PC-9 (cell line): ENCODE measurements at regions not wholly inside any gene's neighbourhood (a gene's known extent, or its start where the extent isn't known, plus 50 kb on each side); places are given as distances from the start of the nearest gene placed in this dataset.

Experiments
- BruUV-seq: library from RNA; stranded (reverse); fragments of 400-500 nt; replicated peaks from 2 replicates; lab custom pipeline; 2021; lab: Mats Ljungman, UMichigan
- CTCF ChIA-PET: fragments of 300-600 bp; sonication (Branson Sonifier 250); formaldehyde crosslinking; loops from one replicate; lab custom pipeline; 2022; ENCODE audit warnings: antibody characterized with exemption; lab: Charles Lee
- POLR2A ChIA-PET: fragments of 300-600 bp; sonication (Branson Sonifier 250); formaldehyde crosslinking; loops from one replicate; lab custom pipeline; 2022; ENCODE audit warnings: antibody characterized with exemption; ENCODE audit not compliant: unreplicated experiment; lab: Charles Lee
- DNase-seq, 2 experiments: peaks; one replicate each; pipeline versions ENCODE4 v3.0.0 to v3.0.0-alpha.2; 2015 to 2022; ENCODE audit warnings: mixed read lengths in 1 of 2
- H2AFZ ChIP-seq: fragments of 200-600 bp; sonication (generic); 2 replicates; pipeline ENCODE4 v1.8.1; 2017; ENCODE audit warnings: antibody characterized with exemption
- H3F3A ChIP-seq: fragments of 200-600 bp; sonication (generic); 2 replicates; pipeline ENCODE4 v1.8.1; 2017; ENCODE audit warnings: antibody characterized with exemption, mild to moderate bottlenecking, low read depth; ENCODE audit not compliant: insufficient read depth
- H3K27ac ChIP-seq: fragments of 200-600 bp; sonication (generic); 2 replicates; pipeline ENCODE4 v1.6.1; 2016; ENCODE audit warnings: mixed run types
- H3K27me3 ChIP-seq: fragments of 200-600 bp; sonication (generic); 2 replicates; pipeline ENCODE4 v1.6.1; 2016; ENCODE audit warnings: low read depth, mixed run types; ENCODE audit not compliant: insufficient read depth
- H3K36me3 ChIP-seq: fragments of 200-600 bp; sonication (generic); 2 replicates; pipeline ENCODE4 v1.6.1; 2016; ENCODE audit warnings: low read depth, mixed run types
- H3K4me1 ChIP-seq: fragments of 200-600 bp; sonication (generic); replicated peaks from 2 replicates; pipeline ENCODE4 v1.6.1; 2016; ENCODE audit warnings: mixed run types; ENCODE audit not compliant: insufficient read depth
- H3K4me2 ChIP-seq: fragments of 200-600 bp; sonication (generic); 2 replicates; pipeline ENCODE4 v1.6.1; 2017; ENCODE audit warnings: mixed run types
- H3K4me3 ChIP-seq: fragments of 200-600 bp; sonication (generic); 2 replicates; pipeline ENCODE4 v1.6.1; 2016; ENCODE audit warnings: mixed run types
- H3K79me2 ChIP-seq: fragments of 200-600 bp; sonication (generic); 2 replicates; pipeline ENCODE4 v1.6.1; 2017; ENCODE audit warnings: low read depth, mixed run types
- H3K9me2 ChIP-seq: fragments of 200-600 bp; sonication (generic); 2 replicates; pipeline ENCODE4 v1.8.1; 2017; ENCODE audit warnings: mild to moderate bottlenecking; ENCODE audit not compliant: insufficient read depth
- H3K9me3 ChIP-seq: fragments of 200-600 bp; sonication (generic); 2 replicates; pipeline ENCODE4 v1.8.1; 2016; ENCODE audit warnings: low read depth; ENCODE audit not compliant: insufficient read depth
- H4K20me1 ChIP-seq: fragments of 200-600 bp; sonication (generic); 2 replicates; pipeline ENCODE4 v1.8.1; 2017; ENCODE audit not compliant: insufficient read depth
- EZH2 ChIP-seq: fragments of 200-600 bp; sonication (generic); IDR thresholded peaks from 2 replicates; pipeline ENCODE4 v1.8.0; 2017; ENCODE audit warnings: antibody characterized with exemption, low read depth
- intact Hi-C: fragments of 100-400 bp; cut with micrococcal nuclease; formaldehyde crosslinking; loops from one replicate; pipeline ENCODE4 v1.10.0; 2022; ENCODE audit not compliant: unreplicated experiment
- TF ChIP-seq, protein P1 (sequence below): fragments of 200-600 bp; sonication (generic); conservative IDR thresholded peaks from 2 replicates; pipeline ENCODE4 v1.6.1; 2017; ENCODE audit warnings: mixed run types, antibody characterized with exemption, mild to moderate bottlenecking, moderate library complexity

- Histone ChIP-seq H2AFZ (no peak overlapping the region), H3F3A (peaks cover 10% of the 10 kb centered on the region), H3K27me3 (no peaks in the 10 kb centered on the region), H3K27ac (no peak overlapping the region), H4K20me1 (no peaks in the 10 kb centered on the region), H3K36me3 (no peaks in the 10 kb centered on the region), H3K4me3 (no peak overlapping the region), H3K79me2 (no peaks in the 10 kb centered on the region), H3K4me1 (peaks cover 13% of the 10 kb centered on the region), H3K4me2 (no peak overlapping the region), H3K9me3 (peaks cover 6% of the 10 kb centered on the region), H3K9me2 (no peaks in the 10 kb centered on the region)
- BruUV-seq, result no TSS peak
- no peak for DNase-seq
- intact Hi-C loops, result loop anchor here (10.0 kb wide), 2 partner anchors 225 to 1225 kb away; no protein-coding TSS in a partner anchor
- ChIA-PET CTCF (no interaction called here), POLR2A (interaction anchor here (0.5 kb wide), 1 partner anchor 603 kb away, joined by 3 read pairs; no protein-coding TSS in a partner anchor)
- TF ChIP-seq, protein P1, sequence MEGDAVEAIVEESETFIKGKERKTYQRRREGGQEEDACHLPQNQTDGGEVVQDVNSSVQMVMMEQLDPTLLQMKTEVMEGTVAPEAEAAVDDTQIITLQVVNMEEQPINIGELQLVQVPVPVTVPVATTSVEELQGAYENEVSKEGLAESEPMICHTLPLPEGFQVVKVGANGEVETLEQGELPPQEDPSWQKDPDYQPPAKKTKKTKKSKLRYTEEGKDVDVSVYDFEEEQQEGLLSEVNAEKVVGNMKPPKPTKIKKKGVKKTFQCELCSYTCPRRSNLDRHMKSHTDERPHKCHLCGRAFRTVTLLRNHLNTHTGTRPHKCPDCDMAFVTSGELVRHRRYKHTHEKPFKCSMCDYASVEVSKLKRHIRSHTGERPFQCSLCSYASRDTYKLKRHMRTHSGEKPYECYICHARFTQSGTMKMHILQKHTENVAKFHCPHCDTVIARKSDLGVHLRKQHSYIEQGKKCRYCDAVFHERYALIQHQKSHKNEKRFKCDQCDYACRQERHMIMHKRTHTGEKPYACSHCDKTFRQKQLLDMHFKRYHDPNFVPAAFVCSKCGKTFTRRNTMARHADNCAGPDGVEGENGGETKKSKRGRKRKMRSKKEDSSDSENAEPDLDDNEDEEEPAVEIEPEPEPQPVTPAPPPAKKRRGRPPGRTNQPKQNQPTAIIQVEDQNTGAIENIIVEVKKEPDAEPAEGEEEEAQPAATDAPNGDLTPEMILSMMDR, result no peak
- no peak for TF ChIP-seq EZH2
Observed at GRCh38 chr2:220220009-220220408, 592.6 kb downstream of the SLC4A3 start.

GRCh38 chr2:220221992-220222391, 594.6 kb downstream of the SLC4A3 start:
- Histone ChIP-seq H3K4me2 (no peak overlapping the region), H3K79me2 (no peaks in the 10 kb centered on the region), H2AFZ (no peak overlapping the region), H3K36me3 (no peaks in the 10 kb centered on the region), H3F3A (peaks cover 14% of the 10 kb centered on the region), H3K27ac (no peak overlapping the region), H3K9me2 (no peaks in the 10 kb centered on the region), H4K20me1 (no peaks in the 10 kb centered on the region), H3K4me3 (no peak overlapping the region), H3K4me1 (peaks cover 30% of the 10 kb centered on the region), H3K27me3 (no peaks in the 10 kb centered on the region), H3K9me3 (peaks cover 6% of the 10 kb centered on the region)
- CTCF ChIA-PET, result no interaction called here
- BruUV-seq, result no TSS peak
- TF ChIP-seq EZH2, result no peak
- TF ChIP-seq, protein P1, result no peak
- no peak for DNase-seq
- intact Hi-C loops, result loop anchor here (10.0 kb wide), 2 partner anchors 223 to 1223 kb away; no protein-coding TSS in a partner anchor
- POLR2A ChIA-PET, result interaction anchor here (0.7 kb wide), 1 partner anchor 135 kb away, joined by 4 read pairs; no protein-coding TSS in a partner anchor

DNA sequence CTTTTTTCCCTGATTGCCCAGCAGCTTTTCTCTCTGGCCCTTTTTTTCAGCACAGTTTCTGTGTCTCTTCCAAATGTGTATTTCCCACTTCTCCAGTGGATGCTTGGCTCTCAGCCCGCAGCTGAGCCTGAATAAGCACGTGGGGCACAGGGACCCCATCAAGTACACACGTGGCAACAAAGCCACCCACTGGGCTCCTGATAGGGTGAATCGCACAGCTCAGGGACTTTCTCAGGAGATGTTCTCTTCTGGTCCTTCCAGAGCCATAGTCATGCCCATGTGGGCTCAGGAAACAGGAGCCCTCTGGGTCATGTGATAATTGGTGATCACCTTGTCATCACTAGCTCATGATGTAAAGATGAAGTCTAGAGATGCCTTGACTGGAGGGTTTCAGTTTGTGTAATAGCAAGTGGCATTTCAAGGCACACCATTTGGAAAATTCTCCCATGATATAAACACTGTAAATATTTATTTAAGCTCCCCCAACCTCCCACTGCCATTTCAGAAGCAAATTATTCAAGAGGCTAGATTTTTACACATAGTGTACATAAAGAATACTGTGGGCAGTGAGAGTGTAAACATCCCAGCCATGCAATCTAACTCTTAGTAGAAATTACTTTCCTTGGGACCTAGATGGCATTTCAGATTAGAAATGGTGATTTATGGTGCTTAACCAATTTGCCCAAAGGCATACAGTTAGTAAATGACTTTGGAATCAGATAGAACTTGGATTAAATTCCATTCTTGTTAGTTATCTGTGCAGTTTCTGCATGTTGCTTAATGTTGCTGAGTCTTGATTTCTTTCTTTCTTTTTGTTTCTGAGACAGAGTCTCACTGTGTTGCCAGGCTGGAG, 597.5 kb downstream of the SLC4A3 start:
- CTCF ChIA-PET, result interaction anchor here (0.5 to 1.3 kb wide), 4 partner anchors 104 to 339 kb away, joined by 3 to 5 read pairs (median 4); no protein-coding TSS in a partner anchor
- H2AFZ ChIP-seq, result no peak overlapping the region
- BruUV-seq, result no TSS peak
- H4K20me1 ChIP-seq, result no peaks in the 10 kb centered on the region
- H3F3A ChIP-seq, result peaks cover 41% of the 10 kb centered on the region
- peak; percentile 41 to 99 for DNase-seq
- no peaks in the 10 kb centered on the region for H3K9me2 ChIP-seq
- H3K9me3 ChIP-seq, result peaks cover 4% of the 10 kb centered on the region
- no peaks in the 10 kb centered on the region for H3K27me3 ChIP-seq
- peaks cover 57% of the 10 kb centered on the region for H3K4me1 ChIP-seq
- intact Hi-C loops, result loop anchor here (1.0 to 10.0 kb wide), 12 partner anchors 32 to 1348 kb away; no protein-coding TSS in a partner anchor
- TF ChIP-seq, protein P1, result no peak
- TF ChIP-seq EZH2, result no peak
- H3K79me2 ChIP-seq, result no peaks in the 10 kb centered on the region
- no peak overlapping the region for H3K4me3 ChIP-seq
- POLR2A ChIA-PET, result interaction anchor here (0.5 to 0.7 kb wide), 5 partner anchors 10 to 1322 kb away, joined by 3 to 8 read pairs (median 4); no protein-coding TSS in a partner anchor
- no peaks in the 10 kb centered on the region for H3K36me3 ChIP-seq
- peak overlapping the region; percentile 54 for H3K4me2 ChIP-seq
- peak overlapping the region; percentile 90 for H3K27ac ChIP-seq
